D721Med (cell line): ENCODE measurements at regions not wholly inside any gene's neighbourhood (a gene's known extent, or its start where the extent isn't known, plus 50 kb on each side); places are given as distances from the start of the nearest gene placed in this dataset.

Experiments used
- DNase-seq: peaks from one replicate; pipeline ENCODE4 v3.0.0; 2011; ENCODE audit warnings: low spot score; ENCODE audit not compliant: insufficient read length
- FAIRE-seq: peaks from 2 replicates; lab custom pipeline; 2011; peaks lifted over from hg19 to GRCh38; lab: Jason Lieb, UNC
- CTCF ChIP-seq: IDR thresholded peaks from 2 replicates; pipeline ENCODE4 v1.5.1; 2012; ENCODE audit warnings: mild to moderate bottlenecking, control low read depth; ENCODE audit not compliant: insufficient read depth; ENCODE audit errors: missing control alignments

DNA sequence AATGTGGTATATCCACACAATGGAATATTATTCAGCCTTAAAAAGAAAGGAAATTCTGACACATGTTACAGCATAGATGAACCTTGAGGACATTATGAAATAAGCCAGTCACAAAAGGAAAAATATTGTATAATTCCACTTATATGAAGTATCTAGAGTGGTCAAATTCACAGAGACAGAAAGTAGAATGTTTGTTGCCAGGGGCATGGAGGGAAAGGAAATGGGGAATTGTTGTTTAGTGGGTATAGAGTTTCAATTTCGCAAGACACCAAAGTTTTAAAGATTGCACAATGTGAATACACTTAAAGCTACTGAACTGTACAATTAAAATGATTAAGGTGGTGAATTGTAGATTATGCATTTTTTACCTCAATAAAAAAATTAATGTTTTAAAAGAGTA, 92.9 kb downstream of the TXNL1 start:
- TF ChIP-seq CTCF: no peak
- FAIRE-seq: no peak
- no peak for DNase-seq

- TF ChIP-seq CTCF: no peak
- FAIRE-seq (peak; percentile 97), DNase-seq (no peak)
Measured at GRCh38 chr18:56542476-56542875, 95.9 kb downstream of the TXNL1 start.

GRCh38 chr18:56541793-56542192, 96.6 kb downstream of the TXNL1 start:
- DNase-seq (no peak), FAIRE-seq (no peak)
- no peak for TF ChIP-seq CTCF

DNA sequence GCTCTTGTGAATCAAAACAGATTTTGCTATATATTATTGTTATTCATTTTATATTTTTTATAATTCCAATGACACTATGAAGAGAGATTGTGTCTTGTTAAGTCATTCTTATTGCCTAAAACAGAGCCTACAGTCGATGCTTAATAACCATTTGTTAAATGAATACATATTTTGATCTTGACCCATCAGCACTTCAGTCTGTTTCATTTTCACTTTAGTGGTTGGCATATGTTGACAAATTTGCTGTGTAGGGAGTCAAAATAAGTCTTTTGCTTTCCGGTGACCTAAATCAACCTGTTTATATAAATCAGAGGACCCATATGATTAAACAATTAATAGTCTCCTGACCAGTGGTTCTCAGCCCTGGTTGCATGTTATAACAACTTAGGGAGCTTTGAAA, 97.1 kb downstream of the TXNL1 start:
- FAIRE-seq (no peak), DNase-seq (no peak)
- no peak for TF ChIP-seq CTCF

DNA sequence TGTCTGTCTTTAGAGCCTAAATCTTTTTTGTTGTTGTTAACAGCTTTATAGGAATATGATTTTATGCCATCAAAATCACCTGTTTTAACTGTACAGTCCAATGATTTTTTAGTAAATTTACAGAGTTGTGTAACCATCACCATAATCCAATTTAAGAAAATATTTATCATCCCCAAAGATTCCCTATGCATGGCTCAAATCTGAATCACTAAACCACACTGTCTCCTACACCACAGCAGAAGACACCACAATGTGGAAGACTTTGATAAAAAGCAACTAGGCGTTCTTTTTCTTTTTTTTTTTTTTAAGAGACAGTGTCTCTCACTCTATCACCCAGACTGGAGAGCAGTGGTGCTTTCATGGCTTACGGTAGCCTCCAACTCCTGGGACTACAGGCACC, 99.6 kb downstream of the TXNL1 start:
- no peak for DNase-seq
- no peak for TF ChIP-seq CTCF
- no peak for FAIRE-seq

- DNase-seq: no peak
- no peak for TF ChIP-seq CTCF
- FAIRE-seq: peak; percentile 94
Measured at GRCh38 chr18:56532176-56532840, 106.1 kb downstream of the TXNL1 start.

GRCh38 chr18:56522816-56523215, 115.6 kb downstream of the TXNL1 start:
- no peak for FAIRE-seq

More at GRCh38 chr18:56522816-56523215, 115.6 kb downstream of the TXNL1 start:
- no peak for DNase-seq
- TF ChIP-seq CTCF: no peak
